ENCODE measurements at regions not wholly inside any gene's neighbourhood (a gene's known extent, or its start where the extent isn't known, plus 50 kb on each side); places are given as distances from the start of the nearest gene placed in this dataset.

DNA sequence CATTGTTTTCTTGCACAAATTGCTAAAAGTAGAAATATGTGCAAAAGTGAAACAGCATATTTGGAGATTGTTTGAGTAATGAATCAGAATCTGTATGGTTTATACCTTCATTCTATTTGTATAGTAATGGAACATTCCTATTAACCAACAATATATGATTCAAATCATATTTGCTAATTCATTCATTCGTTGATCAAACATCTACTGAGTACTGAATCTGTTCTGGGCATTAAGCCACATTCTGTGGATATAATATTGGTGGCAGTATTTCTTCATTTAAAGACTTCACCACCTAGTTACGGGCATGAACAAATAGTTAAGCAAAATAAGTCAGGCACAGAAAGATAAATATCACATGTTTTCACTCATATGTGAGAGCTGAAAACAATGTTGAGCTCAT lies 385.7 kb downstream of the MTRR start:
- H3K27me3 ChIP-seq (ENCODE audit: insufficient read depth, low read length): no peaks in the 10 kb centered on the region
- H3K4me1 ChIP-seq (ENCODE audit: insufficient read depth, low read length): no peaks in the 10 kb centered on the region; the same call in 1 of the 2 replicates
- H3K9me3 ChIP-seq (ENCODE audit: insufficient read depth, low read depth, low read length): no peaks in the 10 kb centered on the region
- H3K9ac ChIP-seq (ENCODE audit: low read depth, low read length): no peak overlapping the region
- H3K27ac ChIP-seq (ENCODE audit: low read length): no peak overlapping the region
- H3K36me3 ChIP-seq (ENCODE audit: insufficient read depth, low read depth, low read length): no peaks in the 10 kb centered on the region
- no peak overlapping the region for H3K4me3 ChIP-seq (ENCODE audit: low read length)

GRCh38 chr5:8258801-8259200 lies 389.9 kb downstream of the MTRR start:
- Histone ChIP-seq H3K4me1 (ENCODE audit: insufficient read depth, low read length) (no peaks in the 10 kb centered on the region; the same call in 1 of the 2 replicates), H3K27me3 (ENCODE audit: insufficient read depth, low read length) (no peaks in the 10 kb centered on the region), H3K9me3 (ENCODE audit: insufficient read depth, low read depth, low read length) (no peaks in the 10 kb centered on the region), H3K36me3 (ENCODE audit: insufficient read depth, low read depth, low read length) (no peaks in the 10 kb centered on the region), H3K27ac (ENCODE audit: low read length) (no peak overlapping the region), H3K9ac (ENCODE audit: low read depth, low read length) (no peak overlapping the region), H3K4me3 (ENCODE audit: low read length) (no peak overlapping the region)

DNA sequence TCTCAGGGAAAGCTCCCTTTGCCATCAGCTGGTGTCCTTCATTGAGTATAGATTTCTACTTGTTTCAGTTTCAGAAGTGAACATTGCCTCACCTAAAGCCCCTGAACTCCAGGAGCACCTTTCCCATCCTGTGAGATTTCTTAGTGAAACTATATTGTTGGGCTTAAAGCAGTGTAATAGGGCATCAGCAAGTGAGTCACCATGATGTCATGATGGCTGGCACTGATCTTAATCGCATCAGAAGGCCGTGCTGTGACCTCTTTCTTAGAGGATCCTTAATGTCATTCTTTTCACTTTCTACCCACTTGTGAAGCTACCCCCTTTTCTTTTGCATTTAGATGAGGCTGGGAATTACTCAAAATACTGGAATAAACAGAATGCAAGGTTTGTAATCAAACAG lies 401.3 kb downstream of the MTRR start:
- H3K36me3 ChIP-seq (ENCODE audit: insufficient read depth, low read depth, low read length): no peaks in the 10 kb centered on the region

GRCh38 chr5:8280711-8281363 lies 411.9 kb downstream of the MTRR start:
- Histone ChIP-seq H3K9ac (ENCODE audit: low read depth, low read length) (no peak overlapping the region), H3K4me1 (ENCODE audit: insufficient read depth, low read length) (no peaks in the 10 kb centered on the region), H3K4me3 (ENCODE audit: low read length) (no peak overlapping the region), H3K27me3 (ENCODE audit: insufficient read depth, low read length) (no peaks in the 10 kb centered on the region), H3K27ac (ENCODE audit: low read length) (no peak overlapping the region), H3K9me3 (ENCODE audit: insufficient read depth, low read depth, low read length) (no peaks in the 10 kb centered on the region), H3K36me3 (ENCODE audit: insufficient read depth, low read depth, low read length) (no peaks in the 10 kb centered on the region)

More for the DNA sequence above, 401.3 kb downstream of the MTRR start:
- Histone ChIP-seq H3K4me1 (ENCODE audit: insufficient read depth, low read length) (no peaks in the 10 kb centered on the region), H3K27ac (ENCODE audit: low read length) (no peak overlapping the region), H3K4me3 (ENCODE audit: low read length) (no peak overlapping the region), H3K27me3 (ENCODE audit: insufficient read depth, low read length) (no peaks in the 10 kb centered on the region), H3K9me3 (ENCODE audit: insufficient read depth, low read depth, low read length) (no peaks in the 10 kb centered on the region), H3K9ac (ENCODE audit: low read depth, low read length) (no peak overlapping the region)

DNA sequence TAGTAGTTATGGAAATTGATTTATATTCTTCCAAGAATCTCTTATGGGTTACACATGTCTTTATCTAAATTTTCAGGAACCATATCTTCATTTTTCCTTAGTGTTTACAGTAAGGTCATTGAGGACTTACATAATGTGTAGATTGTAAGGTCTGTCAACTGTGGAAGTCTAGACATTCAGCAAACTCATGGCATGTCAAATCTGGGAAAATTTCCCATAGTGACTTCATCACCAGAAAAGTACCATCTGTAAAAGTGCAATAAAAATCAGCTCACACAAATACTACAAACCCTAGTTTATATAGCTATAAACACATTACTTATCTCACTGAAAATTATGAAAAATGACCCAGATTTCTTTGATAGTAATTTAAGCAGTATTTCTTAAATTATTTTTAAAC lies 419.4 kb downstream of the MTRR start:
- H3K27me3 ChIP-seq (ENCODE audit: insufficient read depth, low read length): no peaks in the 10 kb centered on the region
- H3K4me1 ChIP-seq (ENCODE audit: insufficient read depth, low read length): no peaks in the 10 kb centered on the region
- H3K9me3 ChIP-seq (ENCODE audit: insufficient read depth, low read depth, low read length): no peaks in the 10 kb centered on the region
- H3K4me3 ChIP-seq (ENCODE audit: low read length): no peak overlapping the region
- no peak overlapping the region for H3K27ac ChIP-seq (ENCODE audit: low read length)
- H3K9ac ChIP-seq (ENCODE audit: low read depth, low read length): no peak overlapping the region
- no peaks in the 10 kb centered on the region for H3K36me3 ChIP-seq (ENCODE audit: insufficient read depth, low read depth, low read length)

DNA sequence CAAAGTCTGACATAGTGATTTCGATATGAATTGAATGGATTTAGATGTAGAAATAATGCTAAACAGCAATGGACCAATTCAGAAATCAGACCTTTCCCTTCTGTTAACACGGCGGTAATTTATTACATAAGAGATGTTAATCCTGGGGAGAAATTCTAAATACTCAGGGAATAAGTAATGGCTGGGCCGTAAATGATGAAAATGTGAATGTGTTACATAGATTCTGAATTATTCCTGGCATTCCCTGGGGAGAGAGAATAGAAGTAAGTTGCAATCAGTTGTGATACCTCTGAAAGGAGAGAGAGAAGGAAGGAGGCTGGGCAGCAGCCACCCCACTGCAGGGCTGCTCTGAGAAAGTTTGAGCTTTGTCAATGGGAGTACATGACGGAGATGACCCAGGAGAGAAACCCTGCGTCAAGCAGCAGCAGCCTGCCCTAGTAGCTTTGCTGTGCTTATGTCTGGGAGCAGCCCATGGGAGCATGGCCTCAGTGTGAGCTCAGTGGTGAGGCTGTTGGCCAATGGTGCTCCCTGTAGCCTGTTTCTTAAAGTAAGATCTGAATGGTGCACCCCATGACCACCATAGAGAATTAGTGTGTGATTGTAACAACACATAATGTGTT lies 420.1 kb downstream of the MTRR start:
- Histone ChIP-seq H3K27ac (ENCODE audit: low read length) (no peak overlapping the region), H3K9ac (ENCODE audit: low read depth, low read length) (no peak overlapping the region), H3K4me3 (ENCODE audit: low read length) (no peak overlapping the region), H3K27me3 (ENCODE audit: insufficient read depth, low read length) (no peaks in the 10 kb centered on the region), H3K36me3 (ENCODE audit: insufficient read depth, low read depth, low read length) (no peaks in the 10 kb centered on the region), H3K9me3 (ENCODE audit: insufficient read depth, low read depth, low read length) (no peaks in the 10 kb centered on the region), H3K4me1 (ENCODE audit: insufficient read depth, low read length) (no peaks in the 10 kb centered on the region)

- no peaks in the 10 kb centered on the region for H3K9me3 ChIP-seq (ENCODE audit: insufficient read depth, low read depth, low read length)
- H3K4me1 ChIP-seq (ENCODE audit: insufficient read depth, low read length): no peaks in the 10 kb centered on the region
- no peak overlapping the region for H3K27ac ChIP-seq (ENCODE audit: low read length)
- no peak overlapping the region for H3K9ac ChIP-seq (ENCODE audit: low read depth, low read length)
- H3K4me3 ChIP-seq (ENCODE audit: low read length): no peak overlapping the region
- no peaks in the 10 kb centered on the region for H3K36me3 ChIP-seq (ENCODE audit: insufficient read depth, low read depth, low read length)
- H3K27me3 ChIP-seq (ENCODE audit: insufficient read depth, low read length): no peaks in the 10 kb centered on the region
These were observed 420.8 kb downstream of the MTRR start for GRCh38 chr5:8289779-8290178.

- Histone ChIP-seq H3K9me3 (ENCODE audit: insufficient read depth, low read depth, low read length) (no peaks in the 10 kb centered on the region), H3K4me1 (ENCODE audit: insufficient read depth, low read length) (no peaks in the 10 kb centered on the region), H3K4me3 (ENCODE audit: low read length) (no peak overlapping the region), H3K27me3 (ENCODE audit: insufficient read depth, low read length) (no peaks in the 10 kb centered on the region), H3K9ac (ENCODE audit: low read depth, low read length) (no peak overlapping the region), H3K36me3 (ENCODE audit: insufficient read depth, low read depth, low read length) (no peaks in the 10 kb centered on the region), H3K27ac (ENCODE audit: low read length) (no peak overlapping the region)
These were observed 421.8 kb downstream of the MTRR start for GRCh38 chr5:8290721-8291120.

GRCh38 chr5:8291641-8292040 lies 422.7 kb downstream of the MTRR start:
- no peak overlapping the region for H3K4me3 ChIP-seq (ENCODE audit: low read length)
- H3K4me1 ChIP-seq (ENCODE audit: insufficient read depth, low read length): no peaks in the 10 kb centered on the region
- no peaks in the 10 kb centered on the region for H3K27me3 ChIP-seq (ENCODE audit: insufficient read depth, low read length)
- no peaks in the 10 kb centered on the region for H3K36me3 ChIP-seq (ENCODE audit: insufficient read depth, low read depth, low read length)
- H3K27ac ChIP-seq (ENCODE audit: low read length): no peak overlapping the region
- H3K9ac ChIP-seq (ENCODE audit: low read depth, low read length): no peak overlapping the region
- no peaks in the 10 kb centered on the region for H3K9me3 ChIP-seq (ENCODE audit: insufficient read depth, low read depth, low read length)

- no peaks in the 10 kb centered on the region for H3K36me3 ChIP-seq (ENCODE audit: insufficient read depth, low read depth, low read length)
- H3K27me3 ChIP-seq (ENCODE audit: insufficient read depth, low read length): no peaks in the 10 kb centered on the region
- no peak overlapping the region for H3K4me3 ChIP-seq (ENCODE audit: low read length)
- H3K4me1 ChIP-seq (ENCODE audit: insufficient read depth, low read length): no peaks in the 10 kb centered on the region
- no peak overlapping the region for H3K27ac ChIP-seq (ENCODE audit: low read length)
- no peak overlapping the region for H3K9ac ChIP-seq (ENCODE audit: low read depth, low read length)
- H3K9me3 ChIP-seq (ENCODE audit: insufficient read depth, low read depth, low read length): no peaks in the 10 kb centered on the region
These were observed 426.2 kb downstream of the MTRR start for GRCh38 chr5:8295141-8295540.

GRCh38 chr5:8299716-8300115 lies 430.8 kb downstream of the MTRR start:
- H3K27ac ChIP-seq (ENCODE audit: low read length): no peak overlapping the region
- no peaks in the 10 kb centered on the region for H3K27me3 ChIP-seq (ENCODE audit: insufficient read depth, low read length)
- H3K4me3 ChIP-seq (ENCODE audit: low read length): no peak overlapping the region
- H3K36me3 ChIP-seq (ENCODE audit: insufficient read depth, low read depth, low read length): no peaks in the 10 kb centered on the region
- H3K9me3 ChIP-seq (ENCODE audit: insufficient read depth, low read depth, low read length): no peaks in the 10 kb centered on the region
- no peaks in the 10 kb centered on the region for H3K4me1 ChIP-seq (ENCODE audit: insufficient read depth, low read length)
- no peak overlapping the region for H3K9ac ChIP-seq (ENCODE audit: low read depth, low read length)

DNA sequence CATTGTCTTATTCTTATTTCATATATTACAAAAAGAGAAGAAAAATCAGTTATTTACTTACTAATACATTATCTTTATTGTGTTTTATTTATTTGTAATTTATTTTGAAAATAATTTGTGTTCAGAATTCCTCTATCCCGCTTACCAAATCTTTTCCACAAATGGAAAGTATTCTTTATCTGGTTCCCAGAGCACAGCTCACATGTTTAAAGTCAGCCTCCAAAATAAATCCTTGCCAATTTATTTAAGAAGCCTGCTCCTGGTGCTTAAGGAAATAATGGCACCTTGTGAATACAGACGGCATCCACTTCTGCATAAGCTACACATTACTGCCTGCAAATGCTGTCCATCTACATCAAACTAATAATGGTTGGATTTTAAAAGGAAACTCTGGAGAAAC lies 435.4 kb downstream of the MTRR start:
- H3K27me3 ChIP-seq (ENCODE audit: insufficient read depth, low read length): no peaks in the 10 kb centered on the region
- H3K9me3 ChIP-seq (ENCODE audit: insufficient read depth, low read depth, low read length): no peaks in the 10 kb centered on the region
- H3K9ac ChIP-seq (ENCODE audit: low read depth, low read length): no peak overlapping the region
- no peaks in the 10 kb centered on the region for H3K36me3 ChIP-seq (ENCODE audit: insufficient read depth, low read depth, low read length)
- no peak overlapping the region for H3K4me3 ChIP-seq (ENCODE audit: low read length)
- H3K27ac ChIP-seq (ENCODE audit: low read length): no peak overlapping the region
- H3K4me1 ChIP-seq (ENCODE audit: insufficient read depth, low read length): no peaks in the 10 kb centered on the region
